ENCODE measurements at regions not wholly inside any gene's neighbourhood (a gene's known extent, or its start where the extent isn't known, plus 50 kb on each side); places are given as distances from the start of the nearest gene placed in this dataset.

DNA sequence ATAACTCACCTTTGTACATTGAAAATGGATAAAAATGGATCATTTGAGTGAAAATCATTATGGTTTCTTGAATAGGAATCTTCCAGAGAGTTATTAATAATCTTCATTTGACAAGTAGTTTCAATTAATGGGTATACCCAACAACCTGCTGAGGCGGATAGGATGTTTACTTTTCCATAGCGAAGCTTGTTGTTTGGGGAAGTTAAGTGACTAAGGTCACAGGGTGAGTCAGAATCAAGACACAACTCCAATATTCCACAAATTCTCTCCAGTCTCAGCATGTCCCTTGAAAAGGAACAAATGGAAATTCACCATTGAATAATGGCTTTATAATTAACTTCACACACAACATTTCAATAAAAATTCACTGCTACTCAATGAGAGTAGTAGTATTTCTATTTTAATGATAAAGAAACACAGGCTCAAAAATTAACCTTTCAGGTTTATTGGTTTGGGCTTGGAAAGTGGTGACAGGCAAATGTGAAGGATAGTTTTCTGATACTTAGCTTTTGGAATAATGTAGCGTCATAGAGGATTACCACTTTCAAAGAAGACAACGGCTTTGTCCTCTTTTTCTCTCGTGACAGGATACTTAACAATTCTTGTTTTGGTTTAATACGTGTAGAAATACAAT, 211.3 kb downstream of the GPD2 start:
- DNase-seq (ENCODE audit: low spot score) (no peak), FAIRE-seq (no peak)

DNA sequence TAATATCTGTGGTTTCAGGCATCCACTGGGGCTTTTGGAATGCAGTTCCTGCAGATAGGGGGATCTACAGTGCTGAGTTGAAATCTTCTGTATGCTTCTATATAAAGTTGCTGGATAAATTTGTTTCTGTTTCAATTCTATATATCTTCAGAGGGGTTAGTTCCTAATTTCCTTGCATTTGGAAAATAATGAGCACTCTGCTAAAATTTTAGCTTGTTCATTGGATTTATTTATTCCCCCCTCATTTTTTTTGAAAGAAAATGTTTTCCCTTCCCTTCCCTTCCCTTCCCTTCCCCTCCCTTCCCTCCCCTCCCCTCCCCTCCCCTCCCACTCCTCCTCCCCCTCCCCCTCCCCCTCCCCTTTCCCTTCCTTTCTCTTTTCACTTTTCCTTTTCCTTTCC, 212.3 kb downstream of the GPD2 start:
- no peak for FAIRE-seq
- no peak for DNase-seq (ENCODE audit: low spot score)

DNA sequence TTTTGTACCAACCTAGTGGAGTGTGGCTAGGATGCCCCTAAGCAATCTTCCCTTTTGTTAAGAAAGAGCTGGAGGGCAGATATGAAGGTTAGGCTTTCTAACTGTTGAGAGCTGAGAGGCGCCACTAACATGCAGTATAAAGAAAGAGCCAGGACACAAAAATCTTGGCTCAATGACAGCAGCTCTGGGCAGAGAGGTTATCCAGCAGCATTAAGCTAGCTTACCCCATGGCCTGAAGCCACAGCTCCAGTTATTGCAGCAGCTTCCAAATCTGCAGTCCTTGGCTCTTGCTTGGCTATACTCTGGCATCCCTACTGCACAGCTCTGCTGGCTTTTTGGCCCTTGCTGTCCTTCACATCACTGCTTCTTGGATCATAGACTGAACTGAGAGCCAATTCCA, 213.4 kb downstream of the GPD2 start:
- DNase-seq (ENCODE audit: low spot score), result no peak
- no peak for FAIRE-seq

DNA sequence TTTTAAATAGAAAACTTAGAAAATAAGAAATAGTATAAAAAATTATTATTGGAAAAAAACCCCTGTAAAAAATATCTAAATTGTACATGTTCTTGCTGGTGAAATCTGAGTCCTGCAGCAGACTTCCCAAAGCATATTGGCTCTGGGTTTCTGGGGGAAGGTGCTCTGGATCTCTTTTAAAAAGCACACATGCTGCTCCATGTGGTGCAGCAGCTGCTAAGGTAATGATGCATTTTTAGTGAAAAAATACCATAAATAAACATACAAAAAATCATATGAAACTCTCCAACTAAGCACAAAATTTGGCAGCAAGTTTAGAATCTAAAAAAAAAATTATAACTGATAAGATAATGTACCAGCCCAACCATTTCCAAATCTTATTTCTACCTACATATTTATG, 216.5 kb downstream of the GPD2 start:
- FAIRE-seq (no peak), DNase-seq (ENCODE audit: low spot score) (no peak)

GRCh38 chr2:156653675-156654074, 217.5 kb downstream of the GPD2 start:
- FAIRE-seq (no peak), DNase-seq (ENCODE audit: low spot score) (no peak)

- DNase-seq (ENCODE audit: low spot score) (no peak), FAIRE-seq (no peak)
Observed at GRCh38 chr2:156657809-156658208, 221.6 kb downstream of the GPD2 start.

- no peak for FAIRE-seq
- no peak for DNase-seq (ENCODE audit: low spot score)
Observed at GRCh38 chr2:156659694-156660093, 223.5 kb downstream of the GPD2 start.

GRCh38 chr2:156663757-156664409, 227.7 kb downstream of the GPD2 start:
- DNase-seq (ENCODE audit: low spot score), result no peak
- FAIRE-seq, result no peak

DNA sequence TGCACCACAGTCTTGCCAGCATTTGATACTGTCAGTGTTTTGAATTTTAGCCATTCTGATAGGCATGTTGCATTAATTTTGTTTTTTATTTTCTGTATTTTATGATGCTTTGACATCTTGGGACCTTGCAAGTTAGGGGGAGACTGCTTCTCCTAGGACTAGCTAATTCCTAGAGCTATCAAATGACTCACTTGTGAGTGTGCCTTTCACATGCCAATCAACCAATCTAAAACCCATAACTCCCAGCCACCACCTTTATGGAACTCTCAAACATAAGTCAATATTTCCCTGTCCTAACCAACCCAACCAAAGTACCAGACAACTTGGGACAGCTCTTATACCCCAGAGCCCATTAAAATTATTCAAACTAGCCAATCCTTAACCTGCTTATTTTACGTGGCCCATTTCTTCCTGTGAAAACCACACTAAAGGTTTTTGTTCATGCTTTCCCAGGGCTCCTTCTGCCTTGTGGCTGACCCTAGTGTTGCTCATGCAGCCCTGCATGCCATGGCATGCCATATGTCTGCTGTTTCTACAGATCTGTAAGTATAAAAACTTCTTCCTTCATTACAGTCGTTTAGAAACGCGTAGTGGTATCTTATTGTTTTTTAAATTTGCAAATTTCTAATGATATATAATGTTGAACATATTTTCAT, 230.1 kb downstream of the GPD2 start:
- FAIRE-seq (no peak), DNase-seq (ENCODE audit: low spot score) (no peak)

GRCh38 chr2:156670104-156670503, 233.9 kb downstream of the GPD2 start:
- no peak for FAIRE-seq

GRCh38 chr2:156671706-156672361, 235.7 kb downstream of the GPD2 start:
- DNase-seq (ENCODE audit: low spot score) (no peak), FAIRE-seq (no peak)

More at GRCh38 chr2:156670104-156670503, 233.9 kb downstream of the GPD2 start:
- DNase-seq (ENCODE audit: low spot score), result no peak

DNA sequence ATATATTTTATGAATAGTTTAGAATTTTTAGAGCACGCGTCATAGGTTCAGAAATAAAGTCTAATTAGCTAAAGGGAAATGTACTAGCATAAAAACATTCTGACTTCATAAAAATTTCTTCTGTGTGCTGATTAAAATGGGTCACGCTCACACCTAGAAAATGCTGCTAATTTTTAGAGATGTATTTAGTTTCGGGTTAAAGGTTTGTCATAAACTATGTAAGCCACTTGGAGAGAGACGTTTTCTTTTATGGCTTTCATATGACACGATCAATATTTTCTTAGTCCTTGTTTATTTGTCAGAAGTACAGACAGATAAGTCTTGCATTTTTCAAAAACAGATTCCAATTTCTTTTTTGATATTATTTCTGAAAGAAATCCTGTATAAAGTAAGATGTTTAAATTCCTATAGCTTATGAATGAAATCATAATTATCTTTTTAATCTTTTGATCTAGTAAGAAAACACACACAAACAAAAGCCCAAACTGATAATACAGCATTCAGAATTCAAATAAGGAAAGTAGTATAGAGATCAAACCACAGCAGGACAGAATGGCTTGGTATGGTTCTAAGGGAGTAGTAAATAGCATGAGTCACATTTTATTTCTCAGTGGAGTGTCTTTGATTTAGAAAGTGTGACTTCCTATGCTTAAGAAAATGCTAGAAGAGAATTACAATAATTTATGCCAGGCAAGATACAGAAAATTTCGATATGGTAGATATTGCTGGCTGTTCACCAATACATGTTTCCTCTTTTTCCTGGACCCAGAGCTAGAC, 236.6 kb downstream of the GPD2 start:
- DNase-seq (ENCODE audit: low spot score), result no peak
- FAIRE-seq, result no peak

DNA sequence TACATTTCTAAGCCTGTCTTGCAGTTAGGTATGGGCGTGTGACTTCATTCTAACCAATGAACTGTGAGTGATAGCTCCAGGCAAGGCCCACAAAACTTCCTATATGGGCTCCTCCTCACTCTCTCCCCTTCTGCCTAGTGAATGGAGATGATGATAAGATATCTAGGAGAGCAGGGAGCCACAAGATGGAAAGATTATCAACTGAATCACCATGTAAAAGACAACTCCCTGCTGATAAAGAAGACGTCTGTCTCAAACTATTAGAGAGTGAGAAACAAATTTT, 237.1 kb downstream of the GPD2 start:
- no peak for DNase-seq (ENCODE audit: low spot score)

DNA sequence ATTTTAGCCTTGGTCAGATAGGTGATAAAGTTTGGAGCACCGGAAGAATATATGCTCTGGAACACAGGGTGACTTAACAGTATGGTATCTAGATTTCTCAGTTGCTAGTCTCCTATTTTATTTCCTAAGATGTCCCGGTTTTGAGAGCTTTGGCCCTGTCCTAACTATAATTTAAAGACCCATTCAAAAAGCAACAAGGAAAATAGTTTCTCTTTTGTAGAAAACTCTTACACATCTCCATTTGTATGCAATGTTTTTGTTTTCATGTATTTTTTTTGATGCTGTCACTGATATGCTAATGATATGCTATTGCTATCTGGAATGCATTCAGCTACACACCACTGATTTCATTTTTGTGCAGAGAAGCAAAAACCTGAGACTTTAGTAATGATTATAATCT, 237.8 kb downstream of the GPD2 start:
- FAIRE-seq, result no peak

More for the DNA sequence above, 237.1 kb downstream of the GPD2 start:
- no peak for FAIRE-seq

DNA sequence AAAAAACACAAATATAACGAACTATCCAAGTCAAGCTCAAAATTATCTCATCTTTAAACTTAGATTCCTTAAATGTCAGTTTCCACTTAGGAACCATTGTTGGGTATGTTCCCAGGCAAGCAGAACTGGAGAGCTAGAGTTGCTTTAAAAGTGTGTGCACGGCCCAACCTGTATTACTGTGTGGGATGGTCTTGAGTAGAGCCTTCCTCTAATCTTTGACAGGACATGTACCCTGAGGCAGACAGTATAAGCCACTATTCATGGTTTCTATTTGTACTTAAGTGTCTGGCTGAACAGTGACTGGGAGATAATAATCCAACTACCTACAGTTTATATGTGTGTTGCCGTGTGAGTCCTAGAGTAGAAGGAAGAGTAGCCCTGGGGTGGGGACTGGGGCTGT, 239.7 kb downstream of the GPD2 start:
- FAIRE-seq (no peak), DNase-seq (ENCODE audit: low spot score) (no peak)

More for the DNA sequence above, 237.8 kb downstream of the GPD2 start:
- DNase-seq (ENCODE audit: low spot score), result no peak

DNA sequence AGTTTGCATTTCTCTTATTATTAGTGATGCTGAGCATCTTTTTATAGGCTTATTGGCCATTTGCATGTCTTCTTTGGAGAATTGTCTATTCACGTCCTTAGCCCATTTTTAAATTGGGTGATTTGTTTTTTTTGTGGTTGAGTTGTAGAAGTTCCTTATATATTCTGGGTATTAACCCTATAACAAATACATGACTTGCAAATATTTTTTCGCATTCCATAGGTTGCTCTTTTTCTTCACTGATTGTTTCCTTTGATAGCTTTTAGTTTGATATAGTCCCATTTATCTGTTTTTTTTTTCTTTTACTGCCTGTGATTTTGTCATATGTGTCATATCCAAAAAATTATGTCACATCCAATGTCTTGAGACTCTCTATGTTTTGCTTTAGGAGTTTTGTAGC, 243.6 kb downstream of the GPD2 start:
- FAIRE-seq (no peak), DNase-seq (ENCODE audit: low spot score) (no peak)

DNA sequence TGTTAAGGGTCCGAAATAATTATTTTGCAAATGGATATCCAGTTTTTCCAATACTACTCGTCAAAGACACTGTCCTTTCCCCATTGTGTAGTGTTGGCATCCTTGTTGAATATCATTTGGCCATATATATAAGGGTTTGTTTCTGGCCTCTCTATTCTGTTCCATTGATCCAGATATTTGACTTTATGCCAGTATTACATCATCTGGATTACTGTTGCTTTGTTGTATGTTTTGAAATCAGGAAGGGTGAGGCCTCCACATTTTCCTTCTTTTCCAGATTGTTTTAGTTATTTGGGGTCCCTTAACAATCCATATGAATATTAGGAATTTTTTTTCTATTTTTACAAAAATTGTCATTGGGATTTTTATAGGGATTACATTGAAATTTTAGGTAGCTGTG, 244.1 kb downstream of the GPD2 start:
- no peak for DNase-seq (ENCODE audit: low spot score)
- FAIRE-seq, result no peak

- no peak for DNase-seq (ENCODE audit: low spot score)
- FAIRE-seq, result no peak
Observed at GRCh38 chr2:156687126-156687525, 250.9 kb downstream of the GPD2 start.

DNA sequence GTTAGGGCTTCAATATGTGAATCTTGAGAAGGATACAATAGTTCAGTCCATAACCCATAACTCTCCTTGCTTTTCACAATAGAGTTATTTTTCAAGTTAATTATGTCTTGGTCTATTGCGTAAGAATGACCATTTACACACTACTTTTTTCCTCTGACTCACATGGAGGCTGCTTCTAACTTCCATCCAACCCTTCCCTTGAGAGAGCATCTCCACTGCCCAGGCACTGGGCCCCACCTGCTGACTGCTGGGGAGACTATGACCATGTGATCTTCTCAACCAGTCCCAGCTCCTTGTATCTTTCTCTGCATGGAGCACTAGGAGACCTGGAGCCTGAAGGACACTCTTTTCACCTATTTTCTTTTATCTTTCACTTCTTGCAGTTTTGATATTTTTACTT, 251.5 kb downstream of the GPD2 start:
- FAIRE-seq (no peak), DNase-seq (ENCODE audit: low spot score) (no peak)

DNA sequence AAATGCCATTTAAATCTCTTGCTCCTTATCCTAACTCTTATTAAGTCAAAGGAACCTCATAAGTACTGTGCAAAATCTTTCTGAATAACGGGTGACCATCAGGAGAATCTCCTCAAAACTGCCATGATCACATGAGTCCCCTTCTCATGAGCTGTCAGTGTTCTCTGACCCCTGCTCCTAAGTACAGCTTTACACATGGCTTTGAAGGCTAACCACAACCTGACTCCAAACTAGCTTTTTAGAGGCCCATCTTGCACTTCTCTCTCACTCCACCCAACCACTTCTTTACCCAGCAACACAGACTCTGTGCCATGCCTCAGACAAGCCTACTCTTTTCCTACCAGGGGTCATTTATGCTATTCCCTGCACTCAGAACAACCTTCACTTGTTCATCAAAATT, 253.8 kb downstream of the GPD2 start:
- no peak for FAIRE-seq

DNA sequence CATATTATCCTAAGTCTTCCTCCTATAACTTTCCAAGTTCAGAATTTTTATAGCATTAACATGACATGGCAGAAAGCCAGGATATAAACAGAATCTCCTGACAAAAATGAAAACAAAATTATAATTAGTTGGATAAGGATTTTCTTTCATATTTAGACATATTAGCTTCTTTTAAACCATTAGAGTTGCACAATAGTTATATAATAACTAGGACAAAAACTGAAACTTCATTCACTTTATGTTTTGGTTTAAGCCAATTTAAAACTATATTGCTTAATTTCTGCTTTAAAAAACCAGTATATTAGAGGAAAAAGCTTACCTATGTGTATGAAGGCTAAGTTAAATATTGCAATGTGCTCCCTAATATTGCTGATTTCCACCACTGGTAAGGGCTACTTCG, 254.8 kb downstream of the GPD2 start:
- DNase-seq (ENCODE audit: low spot score), result no peak

More for the DNA sequence above, 253.8 kb downstream of the GPD2 start:
- no peak for DNase-seq (ENCODE audit: low spot score)

GRCh38 chr2:156695020-156695419, 258.8 kb downstream of the GPD2 start:
- DNase-seq (ENCODE audit: low spot score) (no peak), FAIRE-seq (no peak)

More for the DNA sequence above, 254.8 kb downstream of the GPD2 start:
- FAIRE-seq, result no peak

Measured in RCC 7860 (cell line).